Progenitor cell of endocrine pancreas (in vitro differentiated cells): ENCODE measurements at regions not wholly inside any gene's neighbourhood (a gene's known extent, or its start where the extent isn't known, plus 50 kb on each side); places are given as distances from the start of the nearest gene placed in this dataset.

Source experiments
- DNase-seq: peaks from one replicate; pipeline ENCODE4 v3.0.0; 2021; ENCODE audit warnings: low spot score; ENCODE audit not compliant: unreplicated experiment
- H3K27ac Mint-ChIP-seq: 2 replicates; pipeline ENCODE4 v1.8.0; 2021; ENCODE audit warnings: mild to moderate bottlenecking, moderate library complexity, mixed read lengths
- H3K27me3 Mint-ChIP-seq: 2 replicates; pipeline ENCODE4 v1.8.0; 2021; ENCODE audit warnings: mixed read lengths
- H3K36me3 Mint-ChIP-seq: 2 replicates; pipeline ENCODE4 v1.8.0; 2022; ENCODE audit warnings: mixed read lengths; ENCODE audit not compliant: insufficient read depth
- H3K4me1 Mint-ChIP-seq: 2 replicates; pipeline ENCODE4 v1.8.0; 2021; ENCODE audit warnings: low read depth, mixed read lengths
- H3K4me3 Mint-ChIP-seq: 2 replicates; pipeline ENCODE4 v1.8.0; 2021; ENCODE audit warnings: low read depth, mild to moderate bottlenecking, moderate library complexity, mixed read lengths
- H3K9me3 Mint-ChIP-seq: 2 replicates; pipeline ENCODE4 v1.8.0; 2021; ENCODE audit warnings: low read depth, mixed read lengths
- CTCF ChIP-seq: fragments of 200-600 bp; sonication (generic); IDR thresholded peaks from one replicate; pipeline ENCODE4 v1.5.0; 2021; ENCODE audit warnings: antibody characterized with exemption, mild to moderate bottlenecking; ENCODE audit not compliant: unreplicated experiment

- Mint-ChIP-seq H3K4me1 (no peaks in the 10 kb centered on the region), H3K27ac (no peak overlapping the region), H3K9me3 (no peaks in the 10 kb centered on the region), H3K27me3 (no peaks in the 10 kb centered on the region), H3K36me3 (no peaks in the 10 kb centered on the region), H3K4me3 (no peak overlapping the region)
- DNase-seq: no peak
- no peak for TF ChIP-seq CTCF
These were observed 1008.8 kb upstream of the PABPC4L start for GRCh38 chr4:135210341-135210740.

GRCh38 chr4:135207531-135207930 lies 1005.9 kb upstream of the PABPC4L start:
- Mint-ChIP-seq H3K27me3 (no peaks in the 10 kb centered on the region), H3K9me3 (no peaks in the 10 kb centered on the region), H3K4me3 (no peak overlapping the region), H3K4me1 (peaks cover 5% of the 10 kb centered on the region), H3K36me3 (no peaks in the 10 kb centered on the region), H3K27ac (no peak overlapping the region)
- no peak for DNase-seq
- no peak for TF ChIP-seq CTCF

- H3K9me3 Mint-ChIP-seq: no peaks in the 10 kb centered on the region
- H3K36me3 Mint-ChIP-seq: no peaks in the 10 kb centered on the region
- DNase-seq: no peak
- H3K4me3 Mint-ChIP-seq: no peak overlapping the region
- H3K27me3 Mint-ChIP-seq: no peaks in the 10 kb centered on the region
- no peak for TF ChIP-seq CTCF
- no peak overlapping the region for H3K27ac Mint-ChIP-seq
- H3K4me1 Mint-ChIP-seq: peaks cover 5% of the 10 kb centered on the region
These were observed 1002.7 kb upstream of the PABPC4L start for GRCh38 chr4:135204311-135204710.

- Mint-ChIP-seq H3K36me3 (no peaks in the 10 kb centered on the region), H3K4me3 (no peak overlapping the region), H3K27me3 (no peaks in the 10 kb centered on the region), H3K9me3 (no peaks in the 10 kb centered on the region), H3K4me1 (peaks cover 6% of the 10 kb centered on the region), H3K27ac (no peak overlapping the region)
- no peak for TF ChIP-seq CTCF
- DNase-seq: no peak
These were observed 999.5 kb upstream of the PABPC4L start for GRCh38 chr4:135201081-135201480.

- peaks cover 2% of the 10 kb centered on the region for H3K4me1 Mint-ChIP-seq
- H3K4me3 Mint-ChIP-seq: no peak overlapping the region
- TF ChIP-seq CTCF: no peak
- no peak overlapping the region for H3K27ac Mint-ChIP-seq
- H3K27me3 Mint-ChIP-seq: no peaks in the 10 kb centered on the region
- DNase-seq: no peak
- no peaks in the 10 kb centered on the region for H3K9me3 Mint-ChIP-seq
- H3K36me3 Mint-ChIP-seq: no peaks in the 10 kb centered on the region
These were observed 996.1 kb upstream of the PABPC4L start for GRCh38 chr4:135197641-135198040.
